HG03457 (cell line): ENCODE measurements at regions not wholly inside any gene's neighbourhood (a gene's known extent, or its start where the extent isn't known, plus 50 kb on each side); places are given as distances from the start of the nearest gene placed in this dataset.
"Not testable (repeated sequence)": the region's sequence is repeated elsewhere in the genome, so short reads cannot be mapped to it uniquely, and the experiment has no call there.

Source experiments
- ATAC-seq: cut with Tn5 transposase; IDR thresholded peaks from one replicate; pipeline ENCODE4 v1.9.1; 2021; ENCODE audit warnings: moderate number of reproducible peaks; ENCODE audit not compliant: unreplicated experiment

GRCh38 chr3:5465183-5465582 lies 277.7 kb downstream of the EDEM1 start:
- ATAC-seq: no peak

GRCh38 chr3:5466065-5466464 lies 278.6 kb downstream of the EDEM1 start:
- ATAC-seq: no peak

- ATAC-seq: no peak
These were observed 279.2 kb downstream of the EDEM1 start for GRCh38 chr3:5466717-5467116.

GRCh38 chr3:5473471-5473870 lies 286.0 kb downstream of the EDEM1 start:
- ATAC-seq: no peak

- no peak for ATAC-seq
These were observed 288.9 kb downstream of the EDEM1 start for GRCh38 chr3:5476403-5476802.

GRCh38 chr3:5479229-5479799 lies 291.8 kb downstream of the EDEM1 start:
- no peak for ATAC-seq

- no peak for ATAC-seq
These were observed 292.7 kb downstream of the EDEM1 start for GRCh38 chr3:5480190-5480589.

GRCh38 chr3:5485427-5485826 lies 297.9 kb downstream of the EDEM1 start:
- no peak for ATAC-seq

GRCh38 chr3:5488771-5489170 lies 301.3 kb downstream of the EDEM1 start:
- no peak for ATAC-seq

GRCh38 chr3:5489536-5489935 lies 302.0 kb downstream of the EDEM1 start:
- ATAC-seq: peak; percentile 89

- ATAC-seq: no peak
These were observed 307.5 kb downstream of the EDEM1 start for GRCh38 chr3:5494905-5495519.

- ATAC-seq: no peak
These were observed 310.0 kb downstream of the EDEM1 start for GRCh38 chr3:5497497-5497896.

GRCh38 chr3:5498981-5499380 lies 311.5 kb downstream of the EDEM1 start:
- peak; percentile 25 for ATAC-seq

- ATAC-seq: peak; percentile 88
These were observed 311.9 kb downstream of the EDEM1 start for GRCh38 chr3:5499404-5499803.

GRCh38 chr3:5503136-5503535 lies 315.6 kb downstream of the EDEM1 start:
- ATAC-seq: no peak

GRCh38 chr3:5504135-5504534 lies 316.6 kb downstream of the EDEM1 start:
- ATAC-seq: no peak

- no peak for ATAC-seq
These were observed 317.7 kb downstream of the EDEM1 start for GRCh38 chr3:5505163-5505562.

GRCh38 chr3:5505997-5506396 lies 318.5 kb downstream of the EDEM1 start:
- no peak for ATAC-seq

GRCh38 chr3:5508860-5509259 lies 321.4 kb downstream of the EDEM1 start:
- not testable (repeated sequence) for ATAC-seq

- ATAC-seq: no peak
These were observed 322.8 kb downstream of the EDEM1 start for GRCh38 chr3:5510300-5510699.

GRCh38 chr3:5517921-5518320 lies 330.4 kb downstream of the EDEM1 start:
- no peak for ATAC-seq

GRCh38 chr3:5520237-5520636 lies 332.7 kb downstream of the EDEM1 start:
- ATAC-seq: no peak

- no peak for ATAC-seq
These were observed 335.6 kb downstream of the EDEM1 start for GRCh38 chr3:5523125-5523524.
